PC-3 (cell line): ENCODE measurements at regions not wholly inside any gene's neighbourhood (a gene's known extent, or its start where the extent isn't known, plus 50 kb on each side); places are given as distances from the start of the nearest gene placed in this dataset.

Experiments
- CTCF ChIP-seq: fragments of 300-600 bp; sonication (generic); conservative IDR thresholded peaks from 2 replicates; pipeline ENCODE4 v1.5.1; 2017; ENCODE audit warnings: antibody characterized with exemption, low read depth, mild to moderate bottlenecking, low read length
- EZH2 ChIP-seq: fragments of 300-600 bp; sonication (generic); IDR thresholded peaks from one replicate; pipeline ENCODE4 v1.6.1; 2017; ENCODE audit warnings: antibody characterized with exemption, mild to moderate bottlenecking, low read length; ENCODE audit not compliant: unreplicated experiment
- EZH2phosphoT487 ChIP-seq: fragments of 300-600 bp; sonication (generic); IDR thresholded peaks from 2 replicates; pipeline ENCODE4 v1.6.1; 2018; ENCODE audit warnings: mild to moderate bottlenecking, antibody characterized with exemption, low read length, borderline replicate concordance

- TF ChIP-seq EZH2, result no peak
- TF ChIP-seq EZH2phosphoT487, result no peak
- TF ChIP-seq CTCF, result no peak
Measured at GRCh38 chr2:8328217-8328616, 353.6 kb upstream of the ID2 start.
